Stimulated activated CD4-positive, alpha-beta T cell treated with anti-CD3 and anti-CD28 coated beads, Interleukin-4, amount 100 ng/mL, for 24 hours (primary cell): ENCODE measurements at regions not wholly inside any gene's neighbourhood (a gene's known extent, or its start where the extent isn't known, plus 50 kb on each side); places are given as distances from the start of the nearest gene placed in this dataset.
"Not testable (repeated sequence)": the region's sequence is repeated elsewhere in the genome, so short reads cannot be mapped to it uniquely, and the experiment has no call there.

Experiments used
- DNase-seq: peaks from one replicate; pipeline ENCODE4 v3.0.0-alpha.2; 2020

GRCh38 chr11:97461044-97461880 is 1071.4 kb downstream of the JRKL start:
- no peak for DNase-seq

DNA sequence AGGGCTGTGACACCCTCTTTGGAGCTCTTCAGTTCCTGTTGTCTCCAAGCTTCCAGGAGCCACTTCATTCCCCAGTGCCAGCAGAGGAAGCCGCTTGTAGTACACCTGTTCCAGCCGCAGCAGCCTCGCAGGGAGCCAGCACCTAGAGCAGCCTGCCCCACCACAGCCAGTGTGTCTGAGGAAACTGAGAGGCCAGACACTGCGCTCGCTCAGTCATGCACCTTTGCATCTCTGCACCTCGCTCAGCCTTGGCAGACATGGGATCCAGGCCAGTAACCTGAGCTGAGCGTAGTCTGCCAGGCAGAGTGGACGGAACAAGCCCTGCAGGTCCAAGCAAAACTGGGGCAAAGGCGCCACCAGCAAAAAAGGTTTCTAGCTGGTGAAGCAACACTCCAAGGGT is 1072.1 kb downstream of the JRKL start:
- DNase-seq: no peak

DNA sequence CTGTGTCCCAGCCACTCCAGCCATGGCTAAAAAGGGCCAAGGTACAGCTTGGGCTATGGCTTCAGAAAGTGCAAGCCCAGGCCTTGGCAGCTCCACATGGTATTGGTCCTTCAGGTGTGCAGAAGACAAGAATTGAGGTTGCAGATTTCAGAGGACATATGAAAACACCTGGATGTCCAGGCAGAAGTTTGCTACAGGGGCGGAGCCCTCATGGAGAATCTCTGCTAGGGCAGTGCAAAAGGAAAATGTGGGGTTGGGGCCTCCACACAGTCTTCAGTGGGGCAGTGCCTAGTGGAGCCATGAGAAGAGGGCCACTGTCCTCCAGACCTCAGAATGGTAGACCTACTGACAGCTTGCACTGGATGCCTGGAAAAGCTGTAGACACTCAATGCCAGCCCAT is 1074.1 kb downstream of the JRKL start:
- no peak for DNase-seq

DNA sequence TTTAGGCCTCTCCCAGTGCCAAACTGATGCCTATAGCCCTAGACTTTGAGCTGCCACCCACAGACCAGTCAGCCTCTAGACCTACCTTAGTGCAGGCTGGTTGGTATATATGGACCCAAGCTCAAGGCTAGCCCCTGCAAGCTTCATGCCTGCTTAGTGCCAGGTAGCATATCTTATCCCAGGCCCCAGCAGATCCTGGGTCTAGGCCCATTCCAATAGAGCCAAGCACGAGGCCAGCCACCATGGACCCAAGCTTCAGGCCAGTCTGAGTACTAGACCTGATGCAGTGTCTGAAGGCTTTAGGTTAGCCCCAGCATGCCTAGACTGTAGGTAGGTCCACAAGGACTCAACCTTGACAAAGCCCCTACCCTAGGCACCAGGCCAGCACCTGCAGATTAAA is 1081.7 kb downstream of the JRKL start:
- DNase-seq: no peak

GRCh38 chr11:97487387-97487786 is 1097.6 kb downstream of the JRKL start:
- no peak for DNase-seq

DNA sequence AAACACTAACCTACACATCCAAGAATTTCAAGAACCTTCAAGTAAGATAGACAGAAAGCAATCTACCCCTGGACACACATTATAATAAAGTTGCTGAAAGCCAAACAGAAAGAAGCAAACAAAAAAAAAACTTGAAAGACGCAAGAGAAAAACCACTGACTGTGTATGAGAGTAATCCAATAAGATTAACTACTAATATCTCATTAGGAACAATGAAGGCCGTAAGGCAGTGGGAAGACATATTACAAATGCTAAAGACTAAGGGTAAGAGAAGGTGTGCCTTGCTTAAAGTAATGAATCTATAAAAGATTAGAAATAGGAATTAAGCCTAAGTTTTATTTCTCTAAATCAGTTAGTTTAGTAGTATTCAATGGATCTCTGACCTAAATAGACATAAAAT is 1109.1 kb downstream of the JRKL start:
- DNase-seq: no peak

GRCh38 chr11:97502201-97502600 is 1112.4 kb downstream of the JRKL start:
- DNase-seq: no peak

GRCh38 chr11:97506076-97506759 is 1116.4 kb downstream of the JRKL start:
- DNase-seq: no peak

GRCh38 chr11:97514446-97514845 is 1124.6 kb downstream of the JRKL start:
- no peak for DNase-seq

DNA sequence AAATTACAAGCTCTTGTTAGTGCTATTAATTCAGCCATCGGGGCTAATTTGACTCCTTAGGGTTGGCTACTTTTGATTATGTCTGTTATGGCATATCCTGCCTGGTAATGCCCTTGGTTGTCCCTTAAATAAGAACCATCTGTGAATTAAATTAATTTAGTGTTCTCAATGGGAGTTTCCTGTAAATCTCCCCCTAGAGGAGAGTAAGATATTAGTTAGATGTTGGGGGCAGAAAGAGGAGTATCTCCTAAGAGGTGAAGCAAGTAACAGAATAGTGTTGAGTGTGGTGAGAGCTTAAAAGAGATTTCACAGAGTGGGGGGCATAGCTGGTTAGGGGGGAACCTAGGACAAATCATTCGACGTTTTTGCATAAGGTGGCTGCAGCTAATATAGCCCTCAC is 1126.9 kb downstream of the JRKL start:
- DNase-seq: no peak

- no peak for DNase-seq
These were observed 1135.5 kb downstream of the JRKL start for GRCh38 chr11:97525273-97525672.

GRCh38 chr11:97537407-97538150 is 1147.8 kb downstream of the JRKL start:
- DNase-seq: no peak

- DNase-seq: no peak
These were observed 1154.6 kb downstream of the JRKL start for GRCh38 chr11:97544431-97544830.

- no peak for DNase-seq
These were observed 1158.5 kb downstream of the JRKL start for GRCh38 chr11:97548280-97548679.

GRCh38 chr11:97557399-97557798 is 1167.6 kb downstream of the JRKL start:
- DNase-seq: no peak

- DNase-seq: no peak
These were observed 1178.0 kb downstream of the JRKL start for GRCh38 chr11:97567801-97568200.

- DNase-seq: no peak
These were observed 1180.8 kb downstream of the JRKL start for GRCh38 chr11:97570636-97571035.

- not testable (repeated sequence) for DNase-seq
These were observed 1184.0 kb downstream of the JRKL start for GRCh38 chr11:97573771-97574170.

DNA sequence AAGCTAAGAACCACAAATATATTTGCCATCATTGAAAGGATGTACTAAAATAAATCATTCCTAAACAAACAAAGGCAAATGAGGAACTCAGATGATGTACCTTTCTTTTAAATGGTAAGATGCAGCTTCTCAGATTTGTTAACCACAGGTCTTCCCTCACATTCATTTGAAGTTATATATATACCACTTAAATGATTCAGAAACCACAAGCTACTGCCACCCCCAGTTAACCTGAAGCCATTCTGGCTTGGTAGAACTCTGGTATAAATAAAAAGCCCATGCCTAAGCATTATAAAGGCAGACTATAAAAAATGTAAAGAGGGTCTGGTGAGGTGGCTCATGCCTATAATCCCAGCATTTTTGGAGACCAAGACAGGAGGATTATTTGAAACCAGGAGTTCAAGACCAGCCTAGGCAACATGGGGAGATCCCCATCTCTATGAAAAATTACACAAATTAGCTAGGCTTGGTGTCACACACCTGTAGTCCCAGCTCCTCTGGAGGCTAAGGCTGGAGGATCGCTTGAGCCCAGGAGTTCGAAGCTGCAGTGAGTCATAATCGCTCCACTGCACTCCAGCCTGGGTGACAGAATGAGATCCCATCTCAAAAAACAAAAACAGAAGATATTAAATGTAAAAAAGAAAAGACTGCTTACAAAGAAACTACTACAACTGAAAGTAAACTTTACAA is 1185.3 kb downstream of the JRKL start:
- DNase-seq: no peak

DNA sequence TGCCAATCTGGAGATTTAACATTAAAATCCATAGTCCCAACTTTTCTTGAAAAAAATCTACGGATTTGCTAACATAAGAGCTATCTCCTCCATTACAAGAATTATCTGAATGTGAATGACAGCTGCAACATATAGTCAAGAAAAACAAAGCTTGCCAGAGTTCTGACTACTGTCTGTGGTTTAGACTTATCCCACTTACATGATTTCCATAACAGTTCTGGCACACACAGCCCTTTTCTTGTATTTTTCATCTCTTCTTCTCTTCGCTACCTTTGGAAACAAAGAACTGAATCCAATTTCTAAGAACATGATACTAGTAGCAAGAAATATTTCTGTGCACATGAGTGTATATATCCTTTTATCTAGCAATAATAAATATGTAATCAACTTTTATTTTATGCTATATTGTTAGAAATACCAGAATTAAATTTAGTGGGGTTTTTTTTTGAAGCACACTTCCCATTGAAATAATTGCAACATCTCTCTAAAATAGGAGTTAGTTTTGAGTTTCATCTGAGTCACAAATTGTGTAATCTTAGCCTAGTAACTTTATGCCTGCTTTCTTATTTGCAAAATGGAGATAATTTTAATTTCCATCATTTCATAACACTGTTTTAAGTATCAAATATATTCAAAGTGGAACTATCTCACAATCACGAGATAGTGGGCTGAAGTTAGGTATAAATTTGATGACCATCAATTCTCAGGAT is 1217.6 kb downstream of the JRKL start:
- DNase-seq: no peak

- no peak for DNase-seq
These were observed 1220.2 kb downstream of the JRKL start for GRCh38 chr11:97610000-97610399.

DNA sequence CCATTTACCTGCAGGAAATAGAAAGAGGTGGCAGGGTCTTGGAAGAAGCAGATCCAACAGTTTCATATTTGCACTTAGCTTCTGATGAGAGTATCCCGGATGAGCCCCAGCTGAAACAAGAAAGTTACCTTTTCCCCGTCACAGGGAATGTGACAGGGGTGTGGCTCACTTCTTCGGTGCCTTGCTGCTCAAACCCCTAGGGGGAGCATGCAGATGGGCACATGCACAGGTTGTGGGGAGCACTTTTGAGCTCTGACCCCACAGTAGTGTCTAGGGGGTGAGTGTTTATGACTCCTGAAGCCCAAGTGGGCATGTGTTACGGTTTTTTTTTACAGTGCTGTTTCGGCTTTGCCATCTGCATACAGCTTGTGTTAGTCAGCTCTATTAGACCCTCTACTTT is 1221.0 kb downstream of the JRKL start:
- no peak for DNase-seq

DNA sequence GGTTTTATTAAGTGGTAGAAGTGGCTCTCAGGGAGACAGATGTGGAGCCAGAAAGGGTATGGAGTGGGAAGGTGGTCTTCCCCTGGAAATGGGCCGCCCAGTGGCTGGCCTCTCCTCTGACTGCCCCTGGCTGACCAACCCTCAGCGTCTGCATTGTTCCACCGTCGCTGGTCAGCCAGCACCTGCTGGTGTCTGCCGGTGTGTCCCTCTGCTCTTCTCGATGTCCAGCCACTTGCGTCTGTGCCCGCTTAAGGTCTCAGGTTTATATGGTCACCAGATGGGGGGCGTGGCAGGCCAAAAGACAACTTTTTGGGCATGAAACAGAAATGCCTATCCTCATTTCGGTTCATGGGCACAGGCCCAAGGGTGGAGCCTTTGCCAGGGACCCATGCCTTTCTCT is 1221.5 kb downstream of the JRKL start:
- DNase-seq: no peak
